IMR-90 (cell line): ENCODE measurements at regions not wholly inside any gene's neighbourhood (a gene's known extent, or its start where the extent isn't known, plus 50 kb on each side); places are given as distances from the start of the nearest gene placed in this dataset.
"Not testable (repeated sequence)": the region's sequence is repeated elsewhere in the genome, so short reads cannot be mapped to it uniquely, and the experiment has no call there.

Experiments
- ATAC-seq: fragments of 200-7000 bp; cut with Tn5 transposase; 2 replicates; pipeline ENCODE4 v1.9.1; 2020; ENCODE audit warnings: low read depth, mild to moderate bottlenecking, moderate library complexity
- BruUV-seq: library from RNA; stranded (reverse); fragments of 400-500 nt; replicated peaks from 2 replicates; lab custom pipeline; 2021; lab: Mats Ljungman, UMichigan
- CTCF ChIA-PET: fragments of 300-600 bp; formaldehyde crosslinking; extraction: SDS; loops from one replicate; lab custom pipeline; 2021; ENCODE audit warnings: antibody characterized with exemption; lab: Yijun Ruan, JAX
- POLR2A ChIA-PET: fragments of 300-600 bp; sonication (Branson Sonifier 250); formaldehyde crosslinking; loops from one replicate; lab custom pipeline; 2022; ENCODE audit warnings: antibody characterized with exemption; ENCODE audit not compliant: unreplicated experiment; lab: Charles Lee
- DNase-seq: peaks from one replicate; pipeline ENCODE4 v3.0.0; 2013
- H2AFZ ChIP-seq: replicated peaks from 2 replicates; pipeline ENCODE3; 2013; ENCODE audit warnings: low read length, mild to moderate bottlenecking; ENCODE audit not compliant: poor library complexity
- H2AK5ac ChIP-seq: 2 replicates; pipeline ENCODE4 v1.6.1; 2013; ENCODE audit warnings: low read depth, low read length, inconsistent platforms
- H2AK9ac ChIP-seq: replicated peaks from 2 replicates; pipeline ENCODE3; 2013; ENCODE audit warnings: mild to moderate bottlenecking, low read depth, low read length, moderate library complexity; ENCODE audit not compliant: poor library complexity
- H2BK120ac ChIP-seq: 2 replicates; pipeline ENCODE4 v1.6.1; 2013; ENCODE audit warnings: low read depth, low read length, inconsistent platforms
- H2BK15ac ChIP-seq: 3 replicates; pipeline ENCODE4 v1.6.1; 2013; ENCODE audit warnings: low read depth, low read length, inconsistent platforms
- H2BK20ac ChIP-seq: 2 replicates; pipeline ENCODE4 v1.6.1; 2013; ENCODE audit warnings: low read depth, mild to moderate bottlenecking, inconsistent platforms, low read length, moderate library complexity
- H2BK5ac ChIP-seq: 2 replicates; pipeline ENCODE4 v1.6.1; 2013; ENCODE audit warnings: mild to moderate bottlenecking, low read depth, low read length, inconsistent platforms; ENCODE audit not compliant: poor library complexity, severe bottlenecking
- H3K14ac ChIP-seq: replicated peaks from 2 replicates; pipeline ENCODE4 v1.6.1; 2013; ENCODE audit warnings: low read depth, low read length, inconsistent platforms
- H3K18ac ChIP-seq: 2 replicates; pipeline ENCODE4 v1.6.1; 2013; ENCODE audit warnings: low read depth, low read length, control low read depth
- H3K23ac ChIP-seq: 2 replicates; pipeline ENCODE4 v1.6.1; 2013; ENCODE audit warnings: low read depth, low read length, inconsistent platforms
- H3K27ac ChIP-seq: 2 replicates; pipeline ENCODE4 v1.5.1; 2013; ENCODE audit warnings: mild to moderate bottlenecking, control low read depth, low read length; ENCODE audit not compliant: insufficient read depth
- H3K27me3 ChIP-seq: 2 replicates; pipeline ENCODE4 v1.6.1; 2013; ENCODE audit warnings: low read length; ENCODE audit not compliant: control insufficient read depth, insufficient read depth
- H3K36me3 ChIP-seq: 2 replicates; pipeline ENCODE4 v1.6.1; 2013; ENCODE audit warnings: low read length, mixed read lengths; ENCODE audit not compliant: control insufficient read depth, insufficient read depth
- H3K4ac ChIP-seq: 2 replicates; pipeline ENCODE4 v1.6.1; 2013; ENCODE audit warnings: low read depth, low read length, inconsistent platforms
- H3K4me1 ChIP-seq: 2 replicates; pipeline ENCODE4 v1.6.1; 2013; ENCODE audit warnings: low read length, mixed read lengths; ENCODE audit not compliant: control insufficient read depth, insufficient read depth
- H3K4me2 ChIP-seq: 2 replicates; pipeline ENCODE4 v1.6.1; 2013; ENCODE audit warnings: low read depth, mild to moderate bottlenecking, control low read depth, low read length, moderate library complexity
- H3K4me3 ChIP-seq: 2 replicates; pipeline ENCODE4 v1.5.1; 2013; ENCODE audit warnings: low read depth, mild to moderate bottlenecking, control low read depth, low read length, moderate library complexity; ENCODE audit not compliant: insufficient read depth
- H3K56ac ChIP-seq: 2 replicates; pipeline ENCODE4 v1.6.1; 2013; ENCODE audit warnings: low read length, inconsistent platforms; ENCODE audit not compliant: insufficient read depth; ENCODE audit errors: extremely low read depth
- H3K79me1 ChIP-seq, 2 experiments: 2 replicates each; pipeline ENCODE4 v1.6.1; 2013; ENCODE audit warnings: low read length in 2 of 2, inconsistent platforms in 1 of 2, low read depth in 1 of 2
- H3K9ac ChIP-seq: 2 replicates; pipeline ENCODE4 v1.6.1; 2013; ENCODE audit warnings: low read depth, low read length, control low read depth
- H3K9me1 ChIP-seq: 2 replicates; pipeline ENCODE4 v1.6.1; 2013; ENCODE audit warnings: low read length, inconsistent platforms; ENCODE audit not compliant: insufficient read depth
- H3K9me3 ChIP-seq: 2 replicates; pipeline ENCODE4 v1.6.1; 2013; ENCODE audit warnings: low read length; ENCODE audit not compliant: control insufficient read depth, insufficient read depth
- H4K20me1 ChIP-seq: 2 replicates; pipeline ENCODE4 v1.6.1; 2013; ENCODE audit warnings: low read length, inconsistent platforms; ENCODE audit not compliant: insufficient read depth
- H4K5ac ChIP-seq: 2 replicates; pipeline ENCODE4 v1.6.1; 2013; ENCODE audit warnings: mild to moderate bottlenecking, low read depth, low read length, control low read depth
- H4K8ac ChIP-seq, 2 experiments: 2 replicates each; pipeline ENCODE4 v1.6.1; 2013; ENCODE audit warnings: low read depth in 2 of 2, low read length in 2 of 2, control low read depth in 1 of 2, inconsistent platforms in 1 of 2
- H4K91ac ChIP-seq: 2 replicates; pipeline ENCODE4 v1.6.1; 2013; ENCODE audit warnings: low read depth, low read length, inconsistent platforms; ENCODE audit not compliant: insufficient read depth
- WGBS, 2 experiments: methylation state at CpG; one replicate each; pipeline versions ENCODE4 v1.1.5 to v1.1.7; 2013; ENCODE audit warnings: missing lambda C conversion rate in 2 of 2; ENCODE audit not compliant: insufficient read length in 1 of 2; ENCODE audit errors: extremely low coverage in 2 of 2; 5-methylcytosine and 5-hydroxymethylcytosine counted together
- dilution Hi-C: fragments of 300-500 bp; cut with HindIII; formaldehyde crosslinking; loops from one replicate; pipeline ENCODE4 v1.14.3; 2018; ENCODE audit warnings: low sequenced_read_pairs; ENCODE audit not compliant: unreplicated experiment
- in situ Hi-C: fragments of 300-500 bp; cut with MboI; formaldehyde crosslinking; loops from 3 replicates; pipeline ENCODE4 v1.14.3; 2019; ENCODE audit warnings: low sequenced_read_pairs, inconsistent platforms, mixed read lengths
- intact Hi-C: fragments of 100-400 bp; cut with micrococcal nuclease; formaldehyde crosslinking; loops from 2 replicates; pipeline ENCODE4 v1.10.0; 2022

DNA sequence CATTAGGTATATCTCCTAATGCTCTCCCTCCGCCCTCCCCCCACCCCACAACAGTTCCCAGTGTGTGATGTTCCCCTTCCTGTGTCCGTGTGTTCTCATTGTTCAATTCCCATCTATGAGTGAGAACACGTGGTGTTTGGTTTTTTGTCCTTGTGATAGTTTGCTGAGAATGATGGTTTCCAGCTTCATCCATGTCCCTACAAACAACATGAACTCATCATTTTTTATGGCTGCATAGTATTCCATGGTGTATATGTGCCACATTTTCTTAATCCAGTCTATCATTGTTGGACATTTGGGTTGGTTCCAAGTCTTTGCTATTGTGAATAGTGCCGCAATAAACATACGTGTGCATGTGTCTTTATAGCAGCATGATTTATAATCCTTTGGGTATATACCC is 505.3 kb downstream of the CSNK1G3 start:
- H4K5ac ChIP-seq, H3K27me3 ChIP-seq, DNase-seq, in situ Hi-C loops, H3K9ac ChIP-seq, H3K27ac ChIP-seq, H3K9me1 ChIP-seq, H2BK5ac ChIP-seq, dilution Hi-C loops, H2AFZ ChIP-seq, intact Hi-C loops, H2BK15ac ChIP-seq, POLR2A ChIA-PET, H3K9me3 ChIP-seq, H3K4me3 ChIP-seq, H3K56ac ChIP-seq, H2BK20ac ChIP-seq, H3K4ac ChIP-seq, H3K4me1 ChIP-seq, H2BK120ac ChIP-seq, H3K23ac ChIP-seq, H3K4me2 ChIP-seq, CTCF ChIA-PET, ATAC-seq, H3K79me1 ChIP-seq, H2AK5ac ChIP-seq, H4K91ac ChIP-seq, H3K36me3 ChIP-seq, H2AK9ac ChIP-seq, H3K14ac ChIP-seq, BruUV-seq, H4K8ac ChIP-seq, H3K18ac ChIP-seq, H4K20me1 ChIP-seq: not testable (repeated sequence)
- no CpG with 5 or more reads among the region's 5 CpGs for WGBS, 2 experiments
